ENCODE measurements at regions not wholly inside any gene's neighbourhood (a gene's known extent, or its start where the extent isn't known, plus 50 kb on each side); places are given as distances from the start of the nearest gene placed in this dataset.

GRCh38 chr19:28793391-28794168 is 419.4 kb downstream of the UQCRFS1 start (continued):
- TF ChIP-seq ZBTB26 (tag by site-specific recombination; optimal IDR thresholded peaks at IDR 0.05) (peak; percentile 83), ZNF341 (tag by site-specific recombination; IDR thresholded peaks at IDR 0.05; ENCODE audit: low read depth) (peak; percentile 88), ZBTB48 (tag by site-specific recombination; IDR thresholded peaks at IDR 0.05) (peak; percentile 56; the same call in 1 of the 2 replicates), SP3 (tag by site-specific recombination; IDR thresholded peaks at IDR 0.05) (peak; percentile 57)

- Histone ChIP-seq H3K27ac (ENCODE audit: extremely low read depth, low read depth, low read length) (no peak overlapping the region), H3K4me1 (ENCODE audit: control insufficient read depth, insufficient read depth, low read length) (peaks cover 5% of the 10 kb centered on the region; the same call in 1 of the 2 replicates), H3K9me3 (ENCODE audit: control insufficient read depth, insufficient read depth, low read depth, low read length) (peaks cover 26% of the 10 kb centered on the region), H3K36me3 (ENCODE audit: control insufficient read depth in 2 of 2, insufficient read depth in 1 of 2, low read length in 2 of 2) (no peaks in the 10 kb centered on the region; a peak in 1 of 3 replicates), H3K4me3 (ENCODE audit: low read depth, low read length) (no peak overlapping the region)
- TF ChIP-seq MZF1 (tag by site-specific recombination; IDR thresholded peaks at IDR 0.05; ENCODE audit: borderline replicate concordance) (no peak), ZFP41 (tag by site-specific recombination; IDR thresholded peaks at IDR 0.05; ENCODE audit: borderline replicate concordance) (no peak), ZNF175 (tag by site-specific recombination; IDR thresholded peaks at IDR 0.05) (no peak), PRDM6 (tag by site-specific recombination; IDR thresholded peaks at IDR 0.05) (no peak)
- ChIA-PET CTCF (interaction anchor here (1.1 to 1.2 kb wide), 2 partner anchors 58 to 75 kb away, joined by 3 read pairs; no protein-coding TSS in a partner anchor), POLR2A (interaction anchor here (0.6 kb wide), 1 partner anchor 43 kb away, joined by 3 read pairs; no protein-coding TSS in a partner anchor)
Observed at GRCh38 chr19:28785971-28786370, 427.0 kb downstream of the UQCRFS1 start.

- Histone ChIP-seq H3K36me3 (ENCODE audit: control insufficient read depth in 2 of 2, insufficient read depth in 1 of 2, low read length in 2 of 2) (no peaks in the 10 kb centered on the region; a peak in 1 of 3 replicates), H3K27ac (ENCODE audit: extremely low read depth, low read depth, low read length) (no peak overlapping the region), H3K9me3 (ENCODE audit: control insufficient read depth, insufficient read depth, low read depth, low read length) (peaks cover 23% of the 10 kb centered on the region), H3K4me3 (ENCODE audit: low read depth, low read length) (no peak overlapping the region), H3K4me1 (ENCODE audit: control insufficient read depth, insufficient read depth, low read length) (no peaks in the 10 kb centered on the region)
- TF ChIP-seq ZNF274 (IDR thresholded peaks at IDR 0.05; ENCODE audit: low read length) (no peak), ZNF274 (tag by site-specific recombination; IDR thresholded peaks at IDR 0.05; ENCODE audit: borderline replicate concordance) (no peak), INSM2 (tag by site-specific recombination; IDR thresholded peaks at IDR 0.05) (no peak)
- ChIA-PET POLR2A (no interaction called here), CTCF (interaction anchor here (1.4 kb wide), 1 partner anchor 16 kb away, joined by 3 read pairs; no protein-coding TSS in a partner anchor)
Observed at GRCh38 chr19:28764066-28764465, 448.9 kb downstream of the UQCRFS1 start.

- POLR2A ChIA-PET, result no interaction called here
- H3K4me1 ChIP-seq (ENCODE audit: control insufficient read depth, insufficient read depth, low read length), result peaks cover 2% of the 10 kb centered on the region; the same call in 1 of the 2 replicates
- H3K36me3 ChIP-seq (ENCODE audit: control insufficient read depth in 2 of 2, insufficient read depth in 1 of 2, low read length in 2 of 2), result peaks cover 0 to 4% of the 10 kb centered on the region in 2 experiments; a peak in 1 of 3 replicates
- no peak overlapping the region for H3K27ac ChIP-seq (ENCODE audit: extremely low read depth, low read depth, low read length)
- H3K9me3 ChIP-seq (ENCODE audit: control insufficient read depth, insufficient read depth, low read depth, low read length), result no peaks in the 10 kb centered on the region
- CTCF ChIA-PET, result interaction anchor here (0.6 to 4.6 kb wide), 7 partner anchors 9 to 451 kb away, joined by 3 to 21 read pairs (median 9); no protein-coding TSS in a partner anchor
- H3K4me3 ChIP-seq (ENCODE audit: low read depth, low read length), result no peak overlapping the region
- TF ChIP-seq HIC1 (tag by site-specific recombination; IDR thresholded peaks at IDR 0.05) (no peak), PRDM6 (tag by site-specific recombination; IDR thresholded peaks at IDR 0.05) (no peak)
Observed at GRCh38 chr19:28746478-28746877, 466.5 kb downstream of the UQCRFS1 start.
